ENCODE measurements at regions not wholly inside any gene's neighbourhood (a gene's known extent, or its start where the extent isn't known, plus 50 kb on each side); places are given as distances from the start of the nearest gene placed in this dataset.

- Histone ChIP-seq H3K9me3 (no peaks in the 10 kb centered on the region), H3K27ac (no peak overlapping the region), H3K36me3 (ENCODE audit: low read depth, missing control alignments) (no peaks in the 10 kb centered on the region), H3K4me3 (no peak overlapping the region), H3K4me1 (no peaks in the 10 kb centered on the region), H3K27me3 (no peaks in the 10 kb centered on the region)
- WGBS, 2 donors: 80 to 90% methylated on average over 4 of the region's 4 CpGs
- intact Hi-C loops (cut with DNase I; ENCODE audit: low total_unique reads): no loop called here
- TF ChIP-seq POLR2A (IDR thresholded peaks at IDR 0.05) (no peak), CTCF (IDR thresholded peaks at IDR 0.05) (no peak)
- DNase-seq: no peak
Observed at GRCh38 chr2:236403125-236403524, 138.9 kb upstream of the ASB18 start.

GRCh38 chr2:236403811-236404210 lies 139.6 kb upstream of the ASB18 start:
- intact Hi-C loops (cut with DNase I; ENCODE audit: low total_unique reads): no loop called here
- DNase-seq: no peak
- H3K4me3 ChIP-seq: no peak overlapping the region
- no peak for TF ChIP-seq POLR2A (IDR thresholded peaks at IDR 0.05)
- TF ChIP-seq CTCF (IDR thresholded peaks at IDR 0.05): no peak
- H3K9me3 ChIP-seq: no peaks in the 10 kb centered on the region
- WGBS, 2 donors: 93% methylated on average over 10 of the region's 10 CpGs
- H3K27ac ChIP-seq: no peak overlapping the region
- no peaks in the 10 kb centered on the region for H3K4me1 ChIP-seq
- H3K36me3 ChIP-seq (ENCODE audit: low read depth, missing control alignments): no peaks in the 10 kb centered on the region
- no peaks in the 10 kb centered on the region for H3K27me3 ChIP-seq

GRCh38 chr2:236404346-236404745 lies 140.1 kb upstream of the ASB18 start:
- TF ChIP-seq POLR2A (IDR thresholded peaks at IDR 0.05) (no peak), CTCF (IDR thresholded peaks at IDR 0.05) (no peak)
- Histone ChIP-seq H3K9me3 (no peaks in the 10 kb centered on the region), H3K4me1 (no peaks in the 10 kb centered on the region), H3K27ac (no peak overlapping the region), H3K27me3 (no peaks in the 10 kb centered on the region), H3K36me3 (ENCODE audit: low read depth, missing control alignments) (no peaks in the 10 kb centered on the region), H3K4me3 (no peak overlapping the region)
- intact Hi-C loops (cut with DNase I; ENCODE audit: low total_unique reads): no loop called here
- DNase-seq: no peak
- WGBS, 2 donors: 97% methylated on average over 6 of the region's 6 CpGs

- TF ChIP-seq POLR2A (IDR thresholded peaks at IDR 0.05) (no peak), CTCF (IDR thresholded peaks at IDR 0.05) (no peak)
- Histone ChIP-seq H3K9me3 (no peaks in the 10 kb centered on the region), H3K27ac (no peak overlapping the region), H3K4me1 (no peaks in the 10 kb centered on the region), H3K4me3 (no peak overlapping the region), H3K27me3 (no peaks in the 10 kb centered on the region), H3K36me3 (ENCODE audit: low read depth, missing control alignments) (no peaks in the 10 kb centered on the region)
- 91 to 95% methylated on average over 8 of the region's 8 CpGs for WGBS, 2 donors
- intact Hi-C loops (cut with DNase I; ENCODE audit: low total_unique reads): no loop called here
- no peak for DNase-seq
Observed at GRCh38 chr2:236405357-236405756, 141.2 kb upstream of the ASB18 start.

GRCh38 chr2:236408090-236408489 lies 143.9 kb upstream of the ASB18 start:
- TF ChIP-seq CTCF (IDR thresholded peaks at IDR 0.05): no peak
- no peak for TF ChIP-seq POLR2A (IDR thresholded peaks at IDR 0.05)
- no peaks in the 10 kb centered on the region for H3K4me1 ChIP-seq
- H3K4me3 ChIP-seq: no peak overlapping the region
- no peaks in the 10 kb centered on the region for H3K9me3 ChIP-seq
- intact Hi-C loops (cut with DNase I; ENCODE audit: low total_unique reads): no loop called here
- H3K27ac ChIP-seq: no peak overlapping the region
- no peak for DNase-seq
- no peaks in the 10 kb centered on the region for H3K36me3 ChIP-seq (ENCODE audit: low read depth, missing control alignments)
- WGBS, 2 donors: 93 to 98% methylated on average over 7 of the region's 7 CpGs
- H3K27me3 ChIP-seq: no peaks in the 10 kb centered on the region
